Neural cell (in vitro differentiated cells): ENCODE measurements at regions not wholly inside any gene's neighbourhood (a gene's known extent, or its start where the extent isn't known, plus 50 kb on each side); places are given as distances from the start of the nearest gene placed in this dataset.

Source experiments
- H2AFZ ChIP-seq: fragments of 200-600, 300-800 bp; sonication (generic), shearing (Covaris generic); 2 replicates; pipeline ENCODE4 v1.6.0; 2014; ENCODE audit warnings: low read depth, mild to moderate bottlenecking, antibody characterized with exemption, low read length, moderate library complexity
- H3F3A ChIP-seq: fragments of 200-600 bp; shearing (Covaris generic); 2 replicates; pipeline ENCODE4 v1.6.1; 2016; ENCODE audit warnings: mild to moderate bottlenecking, moderate library complexity, mixed read lengths, antibody characterized with exemption, low read length; ENCODE audit not compliant: insufficient read depth, poor library complexity, severe bottlenecking
- H3K27ac ChIP-seq: fragments of 200-600, 300-800 bp; sonication (generic), shearing (Covaris generic); 2 replicates; pipeline ENCODE4 v1.5.1; 2014; ENCODE audit warnings: mild to moderate bottlenecking, low read length, moderate library complexity
- H3K27me3 ChIP-seq: fragments of 300-800, 200-600 bp; sonication (generic), shearing (Covaris generic); 2 replicates; pipeline ENCODE4 v1.6.0; 2014; ENCODE audit warnings: mild to moderate bottlenecking, low read depth, low read length, moderate library complexity; ENCODE audit not compliant: insufficient read depth
- H3K36me3 ChIP-seq: fragments of 300-800, 200-600 bp; sonication (generic), shearing (Covaris generic); 2 replicates; pipeline ENCODE4 v1.5.1; 2014; ENCODE audit warnings: mild to moderate bottlenecking, antibody characterized with exemption, low read length, moderate library complexity; ENCODE audit not compliant: insufficient read depth
- H3K4me2 ChIP-seq: fragments of 300-800, 200-600 bp; sonication (generic), shearing (Covaris generic); 2 replicates; pipeline ENCODE4 v1.6.0; 2014; ENCODE audit warnings: mild to moderate bottlenecking, low read length
- H3K4me3 ChIP-seq: fragments of 300-800, 200-600 bp; sonication (generic), shearing (Covaris generic); 2 replicates; pipeline ENCODE4 v1.5.1; 2014; ENCODE audit warnings: mild to moderate bottlenecking, low read length, moderate library complexity
- H3K79me2 ChIP-seq: fragments of 200-600 bp; shearing (Covaris generic); replicated peaks from 2 replicates; pipeline ENCODE4 v1.6.0; 2014; ENCODE audit warnings: mild to moderate bottlenecking, low read length, moderate library complexity; ENCODE audit not compliant: insufficient read depth
- H3K9ac ChIP-seq: fragments of 300-800, 200-600 bp; sonication (generic), shearing (Covaris generic); 2 replicates; pipeline ENCODE4 v1.6.1; 2016; ENCODE audit warnings: mild to moderate bottlenecking, low read length, mixed read lengths
- H3K9me2 ChIP-seq: fragments of 200-600 bp; shearing (Covaris generic); 2 replicates; pipeline ENCODE4 v1.6.1; 2016; ENCODE audit warnings: mild to moderate bottlenecking, low read length, mixed read lengths; ENCODE audit not compliant: insufficient read depth
- H3K9me3 ChIP-seq: fragments of 200-600, 300-800 bp; sonication (generic), shearing (Covaris generic); 2 replicates; pipeline ENCODE4 v1.6.1; 2016; ENCODE audit warnings: mild to moderate bottlenecking, mixed run types, low read length, moderate library complexity, mixed read lengths
- H4K20me1 ChIP-seq: fragments of 200-600 bp; shearing (Covaris generic); 2 replicates; pipeline ENCODE4 v1.6.1; 2016; ENCODE audit warnings: mild to moderate bottlenecking, mixed run types; ENCODE audit not compliant: insufficient read depth
- EP300 ChIP-seq: fragments of 450-650 bp; conservative IDR thresholded peaks from 2 replicates; pipeline ENCODE4 v1.6.1; 2014; ENCODE audit warnings: antibody characterized with exemption, mild to moderate bottlenecking, moderate library complexity; ENCODE audit not compliant: poor library complexity, severe bottlenecking
- EZH2 ChIP-seq: fragments of 200-600, 300-800 bp; shearing (Covaris generic), sonication (generic); IDR thresholded peaks from 2 replicates; pipeline ENCODE4 v1.6.1; 2014; ENCODE audit warnings: antibody characterized with exemption, low read length, borderline replicate concordance, mild to moderate bottlenecking; ENCODE audit not compliant: insufficient read depth, poor library complexity, severe bottlenecking
- MXI1 ChIP-seq: fragments of 450-650 bp; conservative IDR thresholded peaks from 2 replicates; pipeline ENCODE4 v1.6.1; 2014; ENCODE audit warnings: antibody characterized with exemption, mild to moderate bottlenecking; ENCODE audit not compliant: poor library complexity, severe bottlenecking
- POLR2AphosphoS5 ChIP-seq: IDR thresholded peaks from 2 replicates; pipeline ENCODE4 v1.6.1; 2012
- RAD21 ChIP-seq: fragments of 450-650 bp; conservative IDR thresholded peaks from 2 replicates; pipeline ENCODE4 v1.6.1; 2014; ENCODE audit warnings: antibody characterized with exemption, mild to moderate bottlenecking, moderate library complexity
- SMC3 ChIP-seq: fragments of 450-650 bp; conservative IDR thresholded peaks from 2 replicates; pipeline ENCODE4 v1.6.1; 2014; ENCODE audit warnings: antibody characterized with exemption, mild to moderate bottlenecking, moderate library complexity; ENCODE audit not compliant: poor library complexity
- TAF1 ChIP-seq: IDR thresholded peaks from 2 replicates; pipeline ENCODE4 v1.6.1; 2012; ENCODE audit warnings: low read depth
- TF ChIP-seq, protein P1 (sequence below): IDR thresholded peaks from 2 replicates; pipeline ENCODE4 v1.6.1; 2012; ENCODE audit warnings: borderline replicate concordance
- TF ChIP-seq, protein P2 (sequence below): fragments of 450-650 bp; IDR thresholded peaks from 2 replicates; pipeline ENCODE4 v1.5.1; 2014; ENCODE audit warnings: antibody characterized with exemption, mild to moderate bottlenecking, moderate library complexity; ENCODE audit not compliant: poor library complexity, severe bottlenecking

DNA sequence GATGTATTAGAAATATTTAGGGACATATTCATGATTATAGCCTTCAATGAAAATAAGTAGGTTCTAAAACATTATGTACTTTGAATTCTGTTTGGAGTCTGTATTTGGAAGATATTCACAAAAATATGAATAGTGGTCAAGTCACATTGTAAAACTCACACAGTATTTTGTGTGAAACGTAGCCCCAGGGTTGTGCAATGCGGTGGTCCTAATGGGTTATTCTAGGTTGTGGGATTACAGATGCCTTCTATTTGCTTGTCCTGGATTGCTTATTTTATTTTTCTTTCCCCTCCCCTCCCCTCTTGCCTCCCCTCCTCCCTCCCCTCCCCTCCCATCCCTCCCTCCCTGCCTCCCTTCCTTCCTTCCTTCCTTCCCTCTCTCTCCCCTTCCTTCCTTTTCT, 93.7 kb upstream of the THUMPD2 start:
- Histone ChIP-seq H3K79me2 (no peaks in the 10 kb centered on the region), H3K27ac (no peak overlapping the region)

DNA sequence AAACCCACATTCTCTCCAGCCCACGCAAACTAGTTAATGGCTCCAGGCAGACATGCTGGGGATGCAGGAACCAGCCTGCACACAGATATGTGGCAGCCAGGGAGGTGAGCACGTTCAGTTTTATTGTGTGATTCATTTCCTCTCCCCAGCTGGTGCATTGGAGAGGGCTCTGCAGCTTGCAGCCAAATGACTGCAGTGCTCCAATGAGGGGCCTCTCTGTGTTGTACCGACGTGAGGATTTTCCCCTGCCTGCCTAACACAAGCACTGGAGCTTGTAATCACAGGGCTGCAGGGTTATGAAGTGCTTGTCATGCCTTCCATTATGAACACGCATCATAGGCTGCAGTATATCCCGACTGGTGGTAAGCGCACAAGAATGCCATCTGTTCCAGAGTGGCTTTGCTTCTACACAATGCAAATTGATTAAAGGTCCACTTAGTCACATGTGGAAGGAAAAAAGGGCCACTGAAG, 92.3 kb upstream of the THUMPD2 start:
- Histone ChIP-seq H4K20me1 (no peaks in the 10 kb centered on the region), H3K79me2 (no peaks in the 10 kb centered on the region), H3K4me2 (no peak overlapping the region), H3K27me3 (no peaks in the 10 kb centered on the region), H3K36me3 (no peaks in the 10 kb centered on the region), H3K4me3 (no peak overlapping the region), H3F3A (no peaks in the 10 kb centered on the region), H3K27ac (no peak overlapping the region), H3K9ac (no peak overlapping the region), H3K9me2 (no peaks in the 10 kb centered on the region), H2AFZ (no peak overlapping the region), H3K9me3 (no peaks in the 10 kb centered on the region)
- TF ChIP-seq EZH2 = no peak
- TF ChIP-seq, protein P1, sequence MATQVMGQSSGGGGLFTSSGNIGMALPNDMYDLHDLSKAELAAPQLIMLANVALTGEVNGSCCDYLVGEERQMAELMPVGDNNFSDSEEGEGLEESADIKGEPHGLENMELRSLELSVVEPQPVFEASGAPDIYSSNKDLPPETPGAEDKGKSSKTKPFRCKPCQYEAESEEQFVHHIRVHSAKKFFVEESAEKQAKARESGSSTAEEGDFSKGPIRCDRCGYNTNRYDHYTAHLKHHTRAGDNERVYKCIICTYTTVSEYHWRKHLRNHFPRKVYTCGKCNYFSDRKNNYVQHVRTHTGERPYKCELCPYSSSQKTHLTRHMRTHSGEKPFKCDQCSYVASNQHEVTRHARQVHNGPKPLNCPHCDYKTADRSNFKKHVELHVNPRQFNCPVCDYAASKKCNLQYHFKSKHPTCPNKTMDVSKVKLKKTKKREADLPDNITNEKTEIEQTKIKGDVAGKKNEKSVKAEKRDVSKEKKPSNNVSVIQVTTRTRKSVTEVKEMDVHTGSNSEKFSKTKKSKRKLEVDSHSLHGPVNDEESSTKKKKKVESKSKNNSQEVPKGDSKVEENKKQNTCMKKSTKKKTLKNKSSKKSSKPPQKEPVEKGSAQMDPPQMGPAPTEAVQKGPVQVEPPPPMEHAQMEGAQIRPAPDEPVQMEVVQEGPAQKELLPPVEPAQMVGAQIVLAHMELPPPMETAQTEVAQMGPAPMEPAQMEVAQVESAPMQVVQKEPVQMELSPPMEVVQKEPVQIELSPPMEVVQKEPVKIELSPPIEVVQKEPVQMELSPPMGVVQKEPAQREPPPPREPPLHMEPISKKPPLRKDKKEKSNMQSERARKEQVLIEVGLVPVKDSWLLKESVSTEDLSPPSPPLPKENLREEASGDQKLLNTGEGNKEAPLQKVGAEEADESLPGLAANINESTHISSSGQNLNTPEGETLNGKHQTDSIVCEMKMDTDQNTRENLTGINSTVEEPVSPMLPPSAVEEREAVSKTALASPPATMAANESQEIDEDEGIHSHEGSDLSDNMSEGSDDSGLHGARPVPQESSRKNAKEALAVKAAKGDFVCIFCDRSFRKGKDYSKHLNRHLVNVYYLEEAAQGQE = no peak

More for the DNA sequence above, 93.7 kb upstream of the THUMPD2 start:
- Histone ChIP-seq H3K36me3 (no peaks in the 10 kb centered on the region), H4K20me1 (no peaks in the 10 kb centered on the region), H2AFZ (no peak overlapping the region), H3K4me3 (no peak overlapping the region), H3K9me2 (no peaks in the 10 kb centered on the region), H3K27me3 (no peaks in the 10 kb centered on the region), H3F3A (no peaks in the 10 kb centered on the region), H3K4me2 (no peak overlapping the region), H3K9ac (no peak overlapping the region), H3K9me3 (no peaks in the 10 kb centered on the region)
- TF ChIP-seq EP300 = no peak
- TF ChIP-seq, protein P1 = no peak
- no peak for TF ChIP-seq EZH2
- TF ChIP-seq MXI1 = no peak
- TF ChIP-seq TAF1 = no peak
- TF ChIP-seq, protein P2, sequence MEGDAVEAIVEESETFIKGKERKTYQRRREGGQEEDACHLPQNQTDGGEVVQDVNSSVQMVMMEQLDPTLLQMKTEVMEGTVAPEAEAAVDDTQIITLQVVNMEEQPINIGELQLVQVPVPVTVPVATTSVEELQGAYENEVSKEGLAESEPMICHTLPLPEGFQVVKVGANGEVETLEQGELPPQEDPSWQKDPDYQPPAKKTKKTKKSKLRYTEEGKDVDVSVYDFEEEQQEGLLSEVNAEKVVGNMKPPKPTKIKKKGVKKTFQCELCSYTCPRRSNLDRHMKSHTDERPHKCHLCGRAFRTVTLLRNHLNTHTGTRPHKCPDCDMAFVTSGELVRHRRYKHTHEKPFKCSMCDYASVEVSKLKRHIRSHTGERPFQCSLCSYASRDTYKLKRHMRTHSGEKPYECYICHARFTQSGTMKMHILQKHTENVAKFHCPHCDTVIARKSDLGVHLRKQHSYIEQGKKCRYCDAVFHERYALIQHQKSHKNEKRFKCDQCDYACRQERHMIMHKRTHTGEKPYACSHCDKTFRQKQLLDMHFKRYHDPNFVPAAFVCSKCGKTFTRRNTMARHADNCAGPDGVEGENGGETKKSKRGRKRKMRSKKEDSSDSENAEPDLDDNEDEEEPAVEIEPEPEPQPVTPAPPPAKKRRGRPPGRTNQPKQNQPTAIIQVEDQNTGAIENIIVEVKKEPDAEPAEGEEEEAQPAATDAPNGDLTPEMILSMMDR = no peak
- no peak for TF ChIP-seq SMC3
- TF ChIP-seq RAD21 = no peak
- no peak for TF ChIP-seq POLR2AphosphoS5
